ENCODE measurements at regions not wholly inside any gene's neighbourhood (a gene's known extent, or its start where the extent isn't known, plus 50 kb on each side); places are given as distances from the start of the nearest gene placed in this dataset.
A peak's percentile ranks its signal among the peaks of the same experiment; 100 is the strongest.

DNA sequence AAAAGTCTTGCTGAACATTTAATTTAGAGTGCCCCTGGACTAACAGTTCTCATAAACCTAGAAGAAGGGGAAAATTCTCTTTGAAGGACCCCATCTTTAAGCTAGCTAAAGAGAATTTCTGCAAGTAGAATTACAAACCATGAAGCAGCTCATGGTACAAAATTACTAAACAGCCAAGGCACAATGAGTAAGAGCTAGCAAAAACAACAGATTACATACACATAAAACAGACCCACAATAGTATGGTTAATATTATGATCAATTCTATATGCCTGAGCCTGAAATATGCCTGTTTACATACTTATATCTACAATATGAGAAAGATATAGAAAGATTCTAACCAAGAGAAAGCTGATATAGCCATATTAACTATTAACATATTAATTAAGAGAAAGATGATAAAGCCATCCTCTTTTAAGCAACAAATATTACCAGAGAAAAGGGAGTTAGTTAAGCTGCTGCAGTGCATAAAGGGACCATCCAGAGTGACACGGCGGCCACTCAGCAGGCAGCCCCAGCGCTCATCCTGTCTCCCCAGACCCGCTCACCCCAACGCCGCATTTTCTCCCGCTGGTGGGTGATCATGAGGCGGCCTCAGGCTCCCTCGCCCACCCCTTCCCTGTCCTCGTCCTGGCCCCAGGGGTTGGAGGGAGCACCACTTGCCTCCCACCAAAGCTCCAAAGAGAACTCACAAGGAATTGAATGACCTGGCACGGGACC is 98.4 kb upstream of the CARMIL1 start:
- H2AFZ ChIP-seq, result no peak overlapping the region
- H3K27me3 ChIP-seq (ENCODE audit: control insufficient read depth, insufficient read depth, low read length), result no peaks in the 10 kb centered on the region
- H3K27ac ChIP-seq, result peak overlapping the region; percentile 8
- no peak overlapping the region for H3K4me3 ChIP-seq (ENCODE audit: low read depth, low read length)
- TF ChIP-seq, protein P1, sequence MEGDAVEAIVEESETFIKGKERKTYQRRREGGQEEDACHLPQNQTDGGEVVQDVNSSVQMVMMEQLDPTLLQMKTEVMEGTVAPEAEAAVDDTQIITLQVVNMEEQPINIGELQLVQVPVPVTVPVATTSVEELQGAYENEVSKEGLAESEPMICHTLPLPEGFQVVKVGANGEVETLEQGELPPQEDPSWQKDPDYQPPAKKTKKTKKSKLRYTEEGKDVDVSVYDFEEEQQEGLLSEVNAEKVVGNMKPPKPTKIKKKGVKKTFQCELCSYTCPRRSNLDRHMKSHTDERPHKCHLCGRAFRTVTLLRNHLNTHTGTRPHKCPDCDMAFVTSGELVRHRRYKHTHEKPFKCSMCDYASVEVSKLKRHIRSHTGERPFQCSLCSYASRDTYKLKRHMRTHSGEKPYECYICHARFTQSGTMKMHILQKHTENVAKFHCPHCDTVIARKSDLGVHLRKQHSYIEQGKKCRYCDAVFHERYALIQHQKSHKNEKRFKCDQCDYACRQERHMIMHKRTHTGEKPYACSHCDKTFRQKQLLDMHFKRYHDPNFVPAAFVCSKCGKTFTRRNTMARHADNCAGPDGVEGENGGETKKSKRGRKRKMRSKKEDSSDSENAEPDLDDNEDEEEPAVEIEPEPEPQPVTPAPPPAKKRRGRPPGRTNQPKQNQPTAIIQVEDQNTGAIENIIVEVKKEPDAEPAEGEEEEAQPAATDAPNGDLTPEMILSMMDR (IDR thresholded peaks at IDR 0.05), result no peak
- no peaks in the 10 kb centered on the region for H3K9me3 ChIP-seq (ENCODE audit: control insufficient read depth, low read length)
- H3K9ac ChIP-seq, result no peak overlapping the region
- H3K79me2 ChIP-seq, result no peaks in the 10 kb centered on the region
- H3K4me1 ChIP-seq, result no peaks in the 10 kb centered on the region
- no peak overlapping the region for H3K4me2 ChIP-seq (ENCODE audit: low read length)
- H3K36me3 ChIP-seq (ENCODE audit: control insufficient read depth, insufficient read depth, low read length), result no peaks in the 10 kb centered on the region

DNA sequence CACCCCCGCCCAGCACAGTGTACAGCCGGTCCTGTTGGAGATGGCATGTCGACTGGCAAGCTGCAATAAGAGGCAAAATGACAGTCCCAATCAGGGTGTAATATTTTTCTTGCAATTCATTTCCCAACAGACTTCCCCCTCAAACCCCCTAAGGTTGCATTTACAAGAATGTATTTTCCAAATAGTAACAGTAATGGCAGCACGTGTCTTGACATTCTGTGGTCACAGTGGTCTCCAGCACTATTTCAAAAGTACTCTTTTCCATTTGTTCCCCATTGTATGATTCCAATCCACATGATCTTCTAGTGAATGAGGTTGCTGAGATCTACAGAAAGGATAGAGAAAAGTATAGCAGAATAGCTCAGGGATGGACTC is 97.8 kb upstream of the CARMIL1 start:
- Histone ChIP-seq H3K4me1 (no peaks in the 10 kb centered on the region), H3K4me3 (ENCODE audit: low read depth, low read length) (no peak overlapping the region), H3K9ac (no peak overlapping the region), H3K79me2 (no peaks in the 10 kb centered on the region), H3K9me3 (ENCODE audit: control insufficient read depth, low read length) (no peaks in the 10 kb centered on the region), H3K4me2 (ENCODE audit: low read length) (no peak overlapping the region), H3K27ac (no peak overlapping the region), H3K27me3 (ENCODE audit: control insufficient read depth, insufficient read depth, low read length) (no peaks in the 10 kb centered on the region), H3K36me3 (ENCODE audit: control insufficient read depth, insufficient read depth, low read length) (no peaks in the 10 kb centered on the region), H2AFZ (no peak overlapping the region)
- TF ChIP-seq, protein P1 (IDR thresholded peaks at IDR 0.05), result no peak

DNA sequence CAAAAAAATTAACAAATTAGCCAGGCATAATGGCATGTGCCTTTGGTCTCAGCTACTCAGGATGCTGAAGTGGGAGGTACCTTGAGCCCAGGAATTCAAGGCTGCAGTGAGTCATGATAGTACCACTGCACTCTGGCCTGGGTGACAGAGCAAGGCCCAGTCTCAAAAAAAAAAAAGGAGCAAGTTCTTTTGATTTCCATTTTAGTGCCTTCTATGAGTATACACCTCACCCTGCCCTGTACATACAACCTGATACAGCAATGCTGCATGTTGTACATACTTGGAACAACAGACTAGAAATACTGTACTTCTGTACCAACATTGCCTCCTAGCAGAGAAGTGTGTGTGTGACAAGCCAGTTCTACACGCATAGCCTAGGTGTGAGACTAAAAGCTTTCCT is 97.3 kb upstream of the CARMIL1 start:
- H3K27ac ChIP-seq, result no peak overlapping the region
- no peak overlapping the region for H3K4me3 ChIP-seq (ENCODE audit: low read depth, low read length)

DNA sequence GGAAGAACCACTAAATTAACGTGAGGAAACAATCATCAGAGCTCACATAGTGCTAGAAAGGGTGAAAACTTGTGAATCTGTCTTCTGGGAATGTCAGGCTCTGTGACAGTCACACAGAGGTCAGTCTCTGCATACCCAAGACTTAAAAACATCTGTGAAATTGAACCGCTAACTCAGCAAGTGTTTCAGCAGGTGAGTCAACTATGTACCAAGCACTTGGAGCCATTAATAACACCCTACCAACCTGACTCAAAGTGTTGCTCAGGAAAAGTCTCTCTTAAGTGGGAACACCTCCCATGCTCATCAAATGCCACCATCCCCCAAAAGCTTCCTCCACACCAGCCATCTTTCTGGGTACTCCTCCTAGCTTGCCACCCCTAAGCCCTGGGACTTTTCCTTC is 92.3 kb upstream of the CARMIL1 start:
- TF ChIP-seq, protein P1 (IDR thresholded peaks at IDR 0.05), result no peak
- H3K27me3 ChIP-seq (ENCODE audit: control insufficient read depth, insufficient read depth, low read length), result no peaks in the 10 kb centered on the region

More for the DNA sequence above, 97.3 kb upstream of the CARMIL1 start:
- Histone ChIP-seq H2AFZ (no peak overlapping the region), H3K9me3 (ENCODE audit: control insufficient read depth, low read length) (no peaks in the 10 kb centered on the region), H3K9ac (no peak overlapping the region), H3K4me2 (ENCODE audit: low read length) (no peak overlapping the region), H3K79me2 (no peaks in the 10 kb centered on the region), H3K4me1 (no peaks in the 10 kb centered on the region), H3K27me3 (ENCODE audit: control insufficient read depth, insufficient read depth, low read length) (no peaks in the 10 kb centered on the region), H3K36me3 (ENCODE audit: control insufficient read depth, insufficient read depth, low read length) (no peaks in the 10 kb centered on the region)
- TF ChIP-seq, protein P1 (IDR thresholded peaks at IDR 0.05), result no peak

DNA sequence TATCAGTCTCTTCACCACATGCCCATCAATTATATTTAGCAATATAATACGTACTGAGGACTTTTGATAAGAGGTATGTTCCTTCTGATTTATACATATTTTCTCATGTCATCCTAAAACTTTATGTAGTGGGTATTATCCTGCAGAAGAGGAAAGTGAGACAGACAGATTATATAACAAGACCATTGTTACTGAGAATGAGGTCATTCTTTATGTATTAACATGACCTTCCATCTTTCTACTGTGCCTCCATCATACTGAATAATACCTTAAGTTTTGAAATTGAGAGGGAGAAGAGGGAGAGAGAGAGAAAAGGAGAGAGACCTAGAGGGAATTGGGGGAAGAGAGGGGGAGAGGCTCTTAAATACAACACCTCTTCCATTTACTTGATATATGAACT is 90.9 kb upstream of the CARMIL1 start:
- no peaks in the 10 kb centered on the region for H3K79me2 ChIP-seq
- no peaks in the 10 kb centered on the region for H3K27me3 ChIP-seq (ENCODE audit: control insufficient read depth, insufficient read depth, low read length)
- no peak overlapping the region for H3K4me3 ChIP-seq (ENCODE audit: low read depth, low read length)
- TF ChIP-seq, protein P1 (IDR thresholded peaks at IDR 0.05), result no peak
- no peaks in the 10 kb centered on the region for H3K36me3 ChIP-seq (ENCODE audit: control insufficient read depth, insufficient read depth, low read length)
- H3K27ac ChIP-seq, result no peak overlapping the region
- H3K4me1 ChIP-seq, result no peaks in the 10 kb centered on the region
- no peak overlapping the region for H2AFZ ChIP-seq
- no peak overlapping the region for H3K9ac ChIP-seq
- no peaks in the 10 kb centered on the region for H3K9me3 ChIP-seq (ENCODE audit: control insufficient read depth, low read length)
- H3K4me2 ChIP-seq (ENCODE audit: low read length), result no peak overlapping the region

More for the DNA sequence above, 92.3 kb upstream of the CARMIL1 start:
- H3K4me1 ChIP-seq, result no peaks in the 10 kb centered on the region
- no peak overlapping the region for H3K27ac ChIP-seq
- no peak overlapping the region for H3K9ac ChIP-seq
- H3K79me2 ChIP-seq, result no peaks in the 10 kb centered on the region
- no peak overlapping the region for H2AFZ ChIP-seq
- no peak overlapping the region for H3K4me3 ChIP-seq (ENCODE audit: low read depth, low read length)
- no peaks in the 10 kb centered on the region for H3K36me3 ChIP-seq (ENCODE audit: control insufficient read depth, insufficient read depth, low read length)
- no peak overlapping the region for H3K4me2 ChIP-seq (ENCODE audit: low read length)
- no peaks in the 10 kb centered on the region for H3K9me3 ChIP-seq (ENCODE audit: control insufficient read depth, low read length)
